HL-60 (cell line): ENCODE measurements at regions not wholly inside any gene's neighbourhood (a gene's known extent, or its start where the extent isn't known, plus 50 kb on each side); places are given as distances from the start of the nearest gene placed in this dataset.

Source experiments
- DNase-seq, 2 experiments: peaks; one replicate each; pipeline ENCODE4 v3.0.0-alpha.2; 2010 to 2020; ENCODE audit warnings: low read depth in 1 of 2, low spot score in 1 of 2
- H3K27ac ChIP-seq: fragments of 250-450 bp; sonication (Bioruptor Pico); replicated peaks from 2 replicates; pipeline ENCODE4 v1.5.1; 2020; ENCODE audit warnings: mild to moderate bottlenecking, moderate library complexity
- H3K27me3 ChIP-seq: fragments of 250-450 bp; sonication (Bioruptor Pico); 2 replicates; pipeline ENCODE4 v1.5.1; 2021; ENCODE audit warnings: mild to moderate bottlenecking, moderate library complexity; ENCODE audit not compliant: insufficient read depth, poor library complexity, severe bottlenecking
- H3K4me3 ChIP-seq: replicated peaks from 2 replicates; pipeline ENCODE4 v1.5.1; 2011; ENCODE audit warnings: mild to moderate bottlenecking, control low read depth, low read length; ENCODE audit not compliant: insufficient read depth
- GABPA ChIP-seq: IDR thresholded peaks from 2 replicates; pipeline ENCODE4 v1.6.1; 2012; ENCODE audit warnings: low read depth
- POLR2AphosphoS5 ChIP-seq: IDR thresholded peaks from 2 replicates; pipeline ENCODE4 v1.6.1; 2012; ENCODE audit warnings: low read depth
- REST ChIP-seq: IDR thresholded peaks from 2 replicates; pipeline ENCODE4 v1.6.1; 2012; ENCODE audit warnings: low read depth; ENCODE audit not compliant: insufficient replicate concordance
- SPI1 ChIP-seq: IDR thresholded peaks from 2 replicates; pipeline ENCODE4 v1.6.1; 2012; ENCODE audit warnings: low read depth, mild to moderate bottlenecking, borderline replicate concordance
- TF ChIP-seq, protein P1 (sequence below): IDR thresholded peaks from one replicate; pipeline ENCODE4 v1.5.1; 2011; ENCODE audit warnings: low read length, control low read depth, inconsistent platforms; ENCODE audit not compliant: insufficient read depth

DNA sequence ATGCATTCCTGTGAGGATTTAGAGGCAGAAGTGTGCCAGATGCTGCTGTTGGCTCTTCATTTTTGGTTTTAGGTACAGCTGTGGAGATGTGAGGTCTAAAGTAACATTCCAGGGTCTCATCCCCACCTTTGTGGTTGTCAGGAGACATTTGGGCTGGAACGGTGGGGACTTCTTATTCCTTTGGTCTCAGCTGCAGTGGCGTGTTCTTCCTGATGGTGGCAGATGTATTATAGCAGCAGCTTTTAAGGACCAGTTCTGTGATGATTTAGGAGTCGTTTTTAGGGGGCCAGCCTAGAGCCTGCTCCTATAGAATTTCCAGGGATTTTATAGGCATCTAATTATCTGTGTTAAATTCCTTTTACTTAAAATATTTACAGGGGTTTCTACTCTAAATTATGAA is 221.0 kb upstream of the EOMES start:
- Histone ChIP-seq H3K27me3 (no peaks in the 10 kb centered on the region), H3K27ac (no peak overlapping the region), H3K4me3 (no peak overlapping the region)
- peak in 1 of 2 experiments; percentile 7 for DNase-seq
- no peak for TF ChIP-seq POLR2AphosphoS5
- no peak for TF ChIP-seq SPI1
- no peak for TF ChIP-seq GABPA
- TF ChIP-seq, protein P1, sequence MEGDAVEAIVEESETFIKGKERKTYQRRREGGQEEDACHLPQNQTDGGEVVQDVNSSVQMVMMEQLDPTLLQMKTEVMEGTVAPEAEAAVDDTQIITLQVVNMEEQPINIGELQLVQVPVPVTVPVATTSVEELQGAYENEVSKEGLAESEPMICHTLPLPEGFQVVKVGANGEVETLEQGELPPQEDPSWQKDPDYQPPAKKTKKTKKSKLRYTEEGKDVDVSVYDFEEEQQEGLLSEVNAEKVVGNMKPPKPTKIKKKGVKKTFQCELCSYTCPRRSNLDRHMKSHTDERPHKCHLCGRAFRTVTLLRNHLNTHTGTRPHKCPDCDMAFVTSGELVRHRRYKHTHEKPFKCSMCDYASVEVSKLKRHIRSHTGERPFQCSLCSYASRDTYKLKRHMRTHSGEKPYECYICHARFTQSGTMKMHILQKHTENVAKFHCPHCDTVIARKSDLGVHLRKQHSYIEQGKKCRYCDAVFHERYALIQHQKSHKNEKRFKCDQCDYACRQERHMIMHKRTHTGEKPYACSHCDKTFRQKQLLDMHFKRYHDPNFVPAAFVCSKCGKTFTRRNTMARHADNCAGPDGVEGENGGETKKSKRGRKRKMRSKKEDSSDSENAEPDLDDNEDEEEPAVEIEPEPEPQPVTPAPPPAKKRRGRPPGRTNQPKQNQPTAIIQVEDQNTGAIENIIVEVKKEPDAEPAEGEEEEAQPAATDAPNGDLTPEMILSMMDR = no peak
- TF ChIP-seq REST = no peak

GRCh38 chr3:27945229-27945628 is 223.1 kb upstream of the EOMES start:
- H3K4me3 ChIP-seq = no peak overlapping the region
- no peak for DNase-seq
- H3K27ac ChIP-seq = no peak overlapping the region
- H3K27me3 ChIP-seq = no peaks in the 10 kb centered on the region
- no peak for TF ChIP-seq SPI1
- TF ChIP-seq POLR2AphosphoS5 = no peak

- no peak for DNase-seq
- H3K27ac ChIP-seq = no peak overlapping the region
- peaks cover 4% of the 10 kb centered on the region for H3K27me3 ChIP-seq
- H3K4me3 ChIP-seq = no peak overlapping the region
- TF ChIP-seq SPI1 (no peak), POLR2AphosphoS5 (no peak), REST (no peak)
- TF ChIP-seq, protein P1 = no peak
These were observed 238.0 kb upstream of the EOMES start for GRCh38 chr3:27960133-27960532.

DNA sequence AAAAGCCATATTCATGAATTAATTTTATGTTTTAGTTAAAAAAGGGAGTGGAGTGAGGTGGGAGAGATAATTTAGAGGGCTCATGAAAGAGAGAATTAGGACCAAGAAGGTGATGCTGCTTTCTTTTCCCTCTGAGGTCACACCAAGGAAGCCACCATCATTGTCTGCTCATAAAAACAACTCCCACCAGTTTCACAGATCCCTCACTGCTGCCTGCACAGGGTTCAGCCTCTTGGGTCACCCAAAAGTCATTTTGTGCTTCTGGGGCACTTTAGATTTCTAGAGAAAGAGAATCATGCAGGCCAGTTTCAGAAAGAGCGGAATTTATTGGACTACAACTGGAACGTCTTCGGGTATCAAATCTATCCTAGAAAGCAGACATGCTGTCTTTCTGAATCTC is 241.4 kb upstream of the EOMES start:
- Histone ChIP-seq H3K27ac (no peak overlapping the region), H3K27me3 (peaks cover 3% of the 10 kb centered on the region)
- TF ChIP-seq REST = no peak
- no peak for TF ChIP-seq SPI1
- TF ChIP-seq GABPA = no peak
- TF ChIP-seq POLR2AphosphoS5 = no peak
- TF ChIP-seq, protein P1 = no peak

More for the DNA sequence above, 241.4 kb upstream of the EOMES start:
- DNase-seq = no peak
- no peak overlapping the region for H3K4me3 ChIP-seq
